Mucosa of descending colon (tissue), 3 donors: ENCODE measurements at regions not wholly inside any gene's neighbourhood (a gene's known extent, or its start where the extent isn't known, plus 50 kb on each side); places are given as distances from the start of the nearest gene placed in this dataset.

ENCODE experiments used
- ATAC-seq: fragments of 200-7000 bp; cut with Tn5 transposase; one replicate; pipeline ENCODE4 v1.9.1; 2020; ENCODE audit warnings: mild to moderate bottlenecking, moderate library complexity
- DNase-seq, 3 donors: peaks; one replicate each; pipeline ENCODE4 v3.0.0-alpha.2; 2020
- H3K36me3 ChIP-seq: fragments of 200-600 bp; one replicate; pipeline ENCODE4 v1.8.0; 2021; ENCODE audit warnings: low read depth, mild to moderate bottlenecking
- H3K4me1 ChIP-seq: fragments of 200-600 bp; one replicate; pipeline ENCODE4 v1.8.0; 2021; ENCODE audit warnings: low read depth, mild to moderate bottlenecking
- H3K4me3 ChIP-seq: fragments of 200-600 bp; one replicate; pipeline ENCODE4 v1.8.0; 2021; ENCODE audit warnings: mild to moderate bottlenecking
- H3K9me3 ChIP-seq: fragments of 200-600 bp; one replicate; pipeline ENCODE4 v1.8.0; 2021; ENCODE audit warnings: mild to moderate bottlenecking
- intact Hi-C, 2 donors: fragments of 100-400 bp; cut with DNase I in 1 of 2; cut with micrococcal nuclease in 1 of 2; formaldehyde crosslinking; loops; one replicate each; pipeline versions ENCODE4 v1.11.0 to v1.11.1; 2022; cut with DNase I, micrococcal nuclease
- TF ChIP-seq, protein P1 (sequence below): fragments of 200-600 bp; IDR thresholded peaks from one replicate; pipeline ENCODE4 v1.8.0; 2022; ENCODE audit warnings: antibody characterized with exemption, mild to moderate bottlenecking
- donor health status: DM: no; HTN: no; CAD: no; lungs with moderate emphysema.
- donor health status: DM: no; HTN: no; CAD: no.
- donor health status: DM: no; HTN: yes; CAD: no.

DNA sequence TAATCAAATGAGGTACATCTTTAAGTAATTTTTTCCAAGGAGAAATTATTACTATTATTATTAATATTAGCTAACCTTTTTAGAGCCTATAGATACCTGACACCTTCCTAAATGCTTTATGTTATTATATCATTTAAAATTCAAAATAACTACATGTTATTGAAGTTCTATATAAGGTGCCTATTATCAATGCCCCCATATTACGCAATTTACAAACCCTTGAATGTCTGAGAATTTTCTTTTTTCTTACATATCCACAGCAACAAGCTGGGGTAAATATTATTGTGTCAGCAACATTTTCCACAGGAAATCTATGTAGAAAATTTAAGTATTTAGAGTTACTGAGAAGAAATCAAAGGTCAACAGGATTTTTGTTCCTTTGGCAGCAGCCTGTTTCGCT lies 327.3 kb downstream of the NXPE2 start:
- TF ChIP-seq, protein P1, sequence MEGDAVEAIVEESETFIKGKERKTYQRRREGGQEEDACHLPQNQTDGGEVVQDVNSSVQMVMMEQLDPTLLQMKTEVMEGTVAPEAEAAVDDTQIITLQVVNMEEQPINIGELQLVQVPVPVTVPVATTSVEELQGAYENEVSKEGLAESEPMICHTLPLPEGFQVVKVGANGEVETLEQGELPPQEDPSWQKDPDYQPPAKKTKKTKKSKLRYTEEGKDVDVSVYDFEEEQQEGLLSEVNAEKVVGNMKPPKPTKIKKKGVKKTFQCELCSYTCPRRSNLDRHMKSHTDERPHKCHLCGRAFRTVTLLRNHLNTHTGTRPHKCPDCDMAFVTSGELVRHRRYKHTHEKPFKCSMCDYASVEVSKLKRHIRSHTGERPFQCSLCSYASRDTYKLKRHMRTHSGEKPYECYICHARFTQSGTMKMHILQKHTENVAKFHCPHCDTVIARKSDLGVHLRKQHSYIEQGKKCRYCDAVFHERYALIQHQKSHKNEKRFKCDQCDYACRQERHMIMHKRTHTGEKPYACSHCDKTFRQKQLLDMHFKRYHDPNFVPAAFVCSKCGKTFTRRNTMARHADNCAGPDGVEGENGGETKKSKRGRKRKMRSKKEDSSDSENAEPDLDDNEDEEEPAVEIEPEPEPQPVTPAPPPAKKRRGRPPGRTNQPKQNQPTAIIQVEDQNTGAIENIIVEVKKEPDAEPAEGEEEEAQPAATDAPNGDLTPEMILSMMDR, result no peak
- ATAC-seq, result no peak

DNA sequence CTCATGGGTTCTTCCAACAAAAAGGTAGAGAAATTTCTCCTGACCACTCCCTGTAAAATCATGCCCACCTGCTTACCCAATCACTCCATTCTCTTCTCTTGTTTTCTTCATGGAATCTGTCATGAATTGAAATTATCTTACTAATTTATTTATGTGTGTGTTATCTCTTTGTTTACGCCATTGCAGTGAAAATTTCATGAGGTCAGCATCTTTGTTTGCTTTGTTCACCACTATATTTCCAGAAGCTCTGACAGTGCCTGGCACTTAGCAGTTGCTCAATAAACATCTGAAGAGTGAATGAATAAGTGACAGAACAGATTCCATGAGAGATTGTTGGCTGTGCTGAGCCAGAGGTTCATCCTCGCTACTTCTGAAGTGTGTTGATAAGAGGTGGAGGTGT lies 329.5 kb downstream of the NXPE2 start:
- Histone ChIP-seq H3K4me1 (no peaks in the 10 kb centered on the region), H3K4me3 (no peak overlapping the region), H3K36me3 (no peaks in the 10 kb centered on the region), H3K9me3 (no peaks in the 10 kb centered on the region)
- ATAC-seq (no peak), DNase-seq (no peak)
- intact Hi-C loops, result no loop called here
- TF ChIP-seq, protein P1, result no peak

More for the DNA sequence above, 327.3 kb downstream of the NXPE2 start:
- no peak overlapping the region for H3K4me3 ChIP-seq
- intact Hi-C loops, result no loop called here
- no peaks in the 10 kb centered on the region for H3K4me1 ChIP-seq
- DNase-seq, result no peak
- H3K36me3 ChIP-seq, result no peaks in the 10 kb centered on the region
- no peaks in the 10 kb centered on the region for H3K9me3 ChIP-seq

DNA sequence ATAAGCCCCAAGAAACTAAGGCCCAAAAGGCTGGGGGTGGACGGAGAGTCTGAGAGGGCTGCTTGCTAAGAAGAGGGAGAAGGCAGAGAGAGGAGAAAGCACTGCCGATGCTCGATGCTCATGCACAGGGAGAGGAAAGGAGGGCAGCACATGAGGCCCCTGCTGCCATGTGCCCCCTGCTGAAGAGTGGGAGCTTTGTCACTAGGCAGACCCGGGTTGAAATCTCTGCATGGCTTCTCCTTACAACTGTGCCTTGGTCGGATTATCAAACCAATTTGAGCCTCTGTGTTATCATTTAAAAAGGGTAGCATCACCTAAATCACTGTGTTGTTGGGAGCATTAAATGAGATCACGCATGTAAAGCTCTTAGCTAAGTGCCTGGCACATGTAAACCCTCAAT lies 330.5 kb downstream of the NXPE2 start:
- no peak for ATAC-seq
- intact Hi-C loops, result no loop called here
- no peaks in the 10 kb centered on the region for H3K36me3 ChIP-seq
- TF ChIP-seq, protein P1, result no peak
- H3K4me3 ChIP-seq, result no peak overlapping the region
- no peak for DNase-seq
- no peaks in the 10 kb centered on the region for H3K9me3 ChIP-seq
- no peaks in the 10 kb centered on the region for H3K4me1 ChIP-seq

DNA sequence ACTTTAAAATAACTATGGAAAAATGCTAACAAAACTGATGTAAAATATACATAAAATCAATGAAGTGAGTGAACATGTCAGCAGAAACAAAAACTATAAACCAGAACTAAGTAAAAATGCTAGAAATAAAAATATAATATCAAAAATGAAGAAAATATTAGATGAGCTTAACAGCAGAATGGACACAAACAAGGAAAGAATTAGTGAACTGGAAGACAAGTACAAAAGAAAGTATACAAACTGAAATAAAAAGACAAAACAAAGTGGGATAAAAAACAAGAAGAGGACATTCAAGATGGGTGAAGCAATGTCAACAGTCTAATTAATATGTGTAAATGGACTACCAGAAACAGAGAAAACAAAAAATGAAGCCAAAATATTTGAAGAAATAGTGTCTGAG lies 339.2 kb downstream of the NXPE2 start:
- H3K9me3 ChIP-seq, result peaks cover 13% of the 10 kb centered on the region
- H3K36me3 ChIP-seq, result no peaks in the 10 kb centered on the region
- intact Hi-C loops, result no loop called here
- ATAC-seq (no peak), DNase-seq (no peak)
- no peak overlapping the region for H3K4me3 ChIP-seq
- TF ChIP-seq, protein P1, result no peak
- no peaks in the 10 kb centered on the region for H3K4me1 ChIP-seq

DNA sequence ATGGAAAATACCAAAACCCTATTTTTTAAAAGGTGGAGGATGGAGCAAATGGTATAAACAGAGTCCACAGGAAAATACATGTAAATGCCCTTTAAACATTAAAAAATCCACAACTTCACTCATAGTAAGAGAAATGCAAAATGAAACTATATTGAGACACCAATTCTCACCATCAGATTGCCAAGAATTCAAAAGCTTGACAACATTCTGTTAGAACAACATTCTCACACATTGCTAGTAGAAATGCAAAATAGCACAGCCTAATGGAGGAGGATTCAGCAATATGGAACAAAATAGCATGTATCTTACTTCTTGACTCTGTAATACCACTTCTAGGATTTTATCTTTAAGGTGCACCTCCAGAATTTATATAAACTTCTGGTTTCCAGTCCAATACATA lies 351.8 kb downstream of the NXPE2 start:
- Histone ChIP-seq H3K4me3 (no peak overlapping the region), H3K9me3 (no peaks in the 10 kb centered on the region), H3K36me3 (no peaks in the 10 kb centered on the region), H3K4me1 (no peaks in the 10 kb centered on the region)
- intact Hi-C loops, result no loop called here
- TF ChIP-seq, protein P1, result no peak
- ATAC-seq, result no peak
- DNase-seq, result no peak

DNA sequence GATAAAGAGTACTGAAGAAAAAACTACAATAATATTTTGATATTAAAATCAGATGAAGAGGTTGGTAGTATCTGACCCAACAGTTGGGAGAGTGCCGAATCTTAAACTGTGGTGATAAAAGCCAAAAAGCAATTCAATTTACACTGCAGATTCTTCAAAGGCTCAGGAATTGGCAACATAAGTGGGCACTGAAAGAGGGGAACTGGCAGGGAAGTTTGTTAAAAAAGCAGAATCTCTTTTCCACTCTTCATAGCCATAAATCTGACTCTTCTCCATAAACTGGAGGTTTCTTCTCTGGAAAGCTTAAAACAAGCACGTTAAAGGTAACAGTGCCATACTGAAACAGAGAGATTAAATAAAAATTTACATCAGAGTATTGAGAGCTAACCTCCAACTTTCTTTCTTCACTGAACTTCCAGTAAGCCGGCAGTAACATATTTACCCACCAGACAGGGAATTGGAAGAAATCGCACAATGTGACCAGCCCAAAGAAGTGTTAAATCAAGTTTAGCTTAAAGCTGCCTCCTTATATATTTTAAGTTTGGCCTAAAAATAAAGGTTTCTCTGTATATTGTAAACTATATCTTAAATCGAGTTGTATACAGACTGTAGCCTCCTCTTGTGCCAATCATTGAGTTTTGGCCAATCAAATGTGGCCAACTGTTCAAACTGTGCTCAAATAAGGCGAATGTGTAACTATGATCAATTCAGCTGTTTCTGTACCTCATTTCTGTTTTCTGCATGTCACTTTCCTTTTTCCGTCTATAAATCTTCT lies 358.3 kb downstream of the NXPE2 start:
- Histone ChIP-seq H3K9me3 (no peaks in the 10 kb centered on the region), H3K4me1 (no peaks in the 10 kb centered on the region), H3K36me3 (no peaks in the 10 kb centered on the region), H3K4me3 (no peak overlapping the region)
- TF ChIP-seq, protein P1, result no peak
- DNase-seq (no peak), ATAC-seq (no peak)
- intact Hi-C loops, result no loop called here
